Prostate gland (tissue), 2 donors: ENCODE measurements at regions not wholly inside any gene's neighbourhood (a gene's known extent, or its start where the extent isn't known, plus 50 kb on each side); places are given as distances from the start of the nearest gene placed in this dataset.

Source experiments
- DNase-seq: peaks from one replicate; pipeline ENCODE4 v3.0.0-alpha.2; 2019; ENCODE audit warnings: low spot score
- H3K27ac ChIP-seq, 2 donors: fragments of 200-600 bp; sonication (generic); 2 replicates each; pipeline ENCODE4 v1.5.1; 2017 to 2019
- H3K27me3 ChIP-seq: fragments of 200-600 bp; sonication (generic); replicated peaks from 2 replicates; pipeline ENCODE4 v1.5.1; 2019; ENCODE audit not compliant: insufficient read depth
- H3K36me3 ChIP-seq, 2 donors: fragments of 200-600 bp; sonication (generic); 1 replicate in 1 of 2; 2 replicates in 1 of 2; pipeline versions ENCODE4 v1.5.1 to v1.8.1; 2017 to 2019
- H3K4me1 ChIP-seq: fragments of 200-600 bp; sonication (generic); replicated peaks from 2 replicates; pipeline ENCODE4 v1.5.1; 2019
- H3K4me3 ChIP-seq, 2 donors: fragments of 200-600 bp; sonication (generic); 2 replicates each; pipeline ENCODE4 v1.5.1; 2017 to 2019
- H3K9me3 ChIP-seq: fragments of 200-600 bp; sonication (generic); 2 replicates; pipeline ENCODE4 v1.5.1; 2017
- CTCF ChIP-seq, 4 experiments: fragments of 200-600 bp in 2 of 4; fragments of 450-650 bp in 2 of 4; sonication (generic) in 2 of 4; IDR thresholded peaks; 1 replicate in 3 of 4; 2 replicates in 1 of 4; pipeline ENCODE4 v1.5.1; 2016 to 2019; ENCODE audit warnings: antibody characterized with exemption in 4 of 4, mild to moderate bottlenecking in 2 of 4, moderate library complexity in 2 of 4
- POLR2A ChIP-seq: fragments of 450-650 bp; IDR thresholded peaks from one replicate; pipeline ENCODE4 v1.6.1; 2016; ENCODE audit warnings: antibody characterized with exemption, mild to moderate bottlenecking
- POLR2AphosphoS5 ChIP-seq: sonication (generic); formaldehyde crosslinking; IDR thresholded peaks from one replicate; pipeline ENCODE4 v1.6.1; 2017; ENCODE audit warnings: antibody characterized with exemption
- WGBS: methylation state at CpG from one replicate; pipeline ENCODE4 v1.1.5; 2018; 5-methylcytosine and 5-hydroxymethylcytosine counted together
- intact Hi-C: fragments of 100-400 bp; cut with DNase I; formaldehyde crosslinking; loops from one replicate; pipeline ENCODE4 v1.14.2; 2022

DNA sequence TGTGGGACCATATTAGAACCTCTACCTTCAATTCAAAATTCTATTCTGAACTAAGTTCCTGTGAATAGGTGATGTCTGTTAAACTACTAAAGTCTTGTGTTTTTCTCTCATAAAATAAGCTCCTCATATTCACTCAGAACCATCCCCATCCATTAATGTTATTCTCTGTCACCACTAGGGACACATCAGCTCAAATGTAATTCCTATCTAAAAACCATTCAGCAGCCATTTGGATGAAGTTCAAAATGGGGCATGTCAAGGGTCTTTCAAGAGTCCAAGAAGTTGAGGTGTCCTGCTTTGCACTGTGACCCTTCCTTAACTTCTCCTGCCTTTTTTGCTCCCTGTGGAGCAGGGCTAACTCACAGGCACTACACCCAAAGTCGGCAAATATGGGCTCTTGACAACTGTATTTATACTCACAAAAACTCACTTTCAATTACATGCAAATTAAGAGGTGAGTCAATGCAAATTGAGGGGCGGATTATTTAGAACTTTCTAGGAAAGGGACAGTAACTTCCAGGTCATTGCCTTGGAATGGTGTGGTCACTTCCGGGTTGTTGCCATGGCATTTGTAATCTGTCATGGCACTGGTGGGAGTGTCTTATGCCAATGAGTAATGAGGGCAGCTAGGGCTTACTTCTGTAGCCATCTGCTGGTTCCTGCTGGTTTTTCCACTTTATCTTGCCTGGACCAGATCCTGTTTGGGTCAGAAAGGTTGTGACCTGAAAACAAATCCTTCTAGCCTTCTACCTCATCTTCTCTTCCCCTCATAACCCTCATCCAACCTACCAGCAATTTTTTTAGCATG lies 128.2 kb upstream of the COX10 start:
- WGBS: 94% methylated on average over 3 of the region's 3 CpGs
- no peak overlapping the region for H3K4me3 ChIP-seq
- no peak for DNase-seq
- H3K36me3 ChIP-seq: no peaks in the 10 kb centered on the region
- H3K9me3 ChIP-seq: no peaks in the 10 kb centered on the region
- H3K4me1 ChIP-seq: no peaks in the 10 kb centered on the region
- TF ChIP-seq CTCF (IDR thresholded peaks at IDR 0.05) (no peak), POLR2AphosphoS5 (no peak), POLR2A (no peak)
- no peak overlapping the region for H3K27ac ChIP-seq
- no peaks in the 10 kb centered on the region for H3K27me3 ChIP-seq
- intact Hi-C loops: no loop called here

DNA sequence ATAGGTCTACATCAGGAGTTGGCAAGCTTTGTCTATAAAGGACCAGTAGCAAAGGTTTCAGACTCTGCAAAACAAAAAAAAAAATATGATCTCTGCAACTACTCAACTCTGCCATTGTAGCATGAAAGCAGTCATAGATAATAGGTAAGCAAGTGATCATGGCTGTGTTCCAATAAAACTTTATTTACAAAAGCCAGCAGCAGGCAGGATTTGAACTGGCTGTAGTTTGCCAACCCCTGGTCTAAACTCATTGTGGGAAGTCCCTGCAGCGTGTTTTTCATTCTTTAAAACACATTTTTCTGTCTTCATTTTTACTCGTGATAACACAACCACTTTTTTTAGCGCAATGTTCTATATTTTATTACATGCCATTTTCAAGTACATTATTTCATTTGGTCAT lies 127.5 kb upstream of the COX10 start:
- H3K4me1 ChIP-seq: no peaks in the 10 kb centered on the region
- H3K4me3 ChIP-seq: no peak overlapping the region
- no peaks in the 10 kb centered on the region for H3K36me3 ChIP-seq
- no peak overlapping the region for H3K27ac ChIP-seq
- no peak for DNase-seq
- TF ChIP-seq POLR2AphosphoS5: no peak
- no peak for TF ChIP-seq CTCF (IDR thresholded peaks at IDR 0.05)
- no peak for TF ChIP-seq POLR2A
- no peaks in the 10 kb centered on the region for H3K9me3 ChIP-seq
- intact Hi-C loops: no loop called here
- 88% methylated on average over 3 of the region's 3 CpGs for WGBS
- no peaks in the 10 kb centered on the region for H3K27me3 ChIP-seq

DNA sequence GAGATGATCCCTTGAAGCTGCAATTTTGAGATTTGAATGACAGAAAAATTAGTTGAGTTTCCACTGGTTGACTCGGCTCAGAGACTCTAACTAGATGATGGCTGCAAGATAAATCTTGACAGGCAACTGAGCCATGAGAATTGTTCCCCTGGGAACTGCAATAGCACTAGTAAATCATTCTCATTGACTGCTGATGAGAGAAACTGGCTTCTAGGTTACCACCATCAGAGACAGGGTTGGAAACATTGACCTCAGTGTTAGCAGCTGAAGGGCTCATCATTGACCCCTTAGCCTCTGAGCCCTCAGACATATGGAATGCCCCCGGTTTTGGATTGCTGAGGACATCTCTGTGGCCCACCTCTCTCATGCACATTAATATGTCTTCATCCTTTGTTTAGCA lies 125.4 kb upstream of the COX10 start:
- no peak for TF ChIP-seq CTCF (IDR thresholded peaks at IDR 0.05)
- no peak for TF ChIP-seq POLR2A
- TF ChIP-seq POLR2AphosphoS5: no peak
- Histone ChIP-seq H3K36me3 (no peaks in the 10 kb centered on the region), H3K9me3 (no peaks in the 10 kb centered on the region), H3K4me3 (no peak overlapping the region), H3K27me3 (no peaks in the 10 kb centered on the region), H3K27ac (no peak overlapping the region), H3K4me1 (no peaks in the 10 kb centered on the region)
- intact Hi-C loops: no loop called here
- DNase-seq: no peak
- WGBS: 75% methylated on average over 2 of the region's 2 CpGs

DNA sequence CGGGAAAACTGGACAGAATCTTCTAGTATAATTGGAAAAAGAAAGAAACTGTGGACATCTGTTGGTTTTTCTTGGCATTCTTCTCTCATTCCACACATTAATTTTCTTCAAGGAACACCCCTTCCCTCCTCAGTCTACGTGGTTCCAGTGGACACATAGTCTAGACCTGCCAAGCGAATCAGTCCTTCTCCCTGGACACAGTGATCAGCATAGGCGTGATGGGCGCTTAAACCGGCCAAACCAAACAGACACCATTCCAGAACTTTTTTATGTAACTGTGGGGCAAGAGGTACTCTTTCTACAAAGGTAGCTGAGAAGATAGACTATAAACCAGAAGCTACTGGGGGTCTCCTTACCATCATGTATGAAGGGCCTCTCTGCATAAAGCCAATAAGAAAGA lies 121.8 kb upstream of the COX10 start:
- Histone ChIP-seq H3K9me3 (no peaks in the 10 kb centered on the region), H3K27ac (peak overlapping the region in 1 of 2 donors; percentile 26), H3K27me3 (no peaks in the 10 kb centered on the region), H3K36me3 (no peaks in the 10 kb centered on the region), H3K4me1 (no peaks in the 10 kb centered on the region), H3K4me3 (no peak overlapping the region)
- WGBS: 63% methylated on average over 6 of the region's 6 CpGs
- TF ChIP-seq POLR2AphosphoS5 (peak; percentile 45), CTCF (IDR thresholded peaks at IDR 0.05) (no peak)
- intact Hi-C loops: no loop called here
- no peak for DNase-seq
